ENCODE measurements at regions not wholly inside any gene's neighbourhood (a gene's known extent, or its start where the extent isn't known, plus 50 kb on each side); places are given as distances from the start of the nearest gene placed in this dataset.

- Histone ChIP-seq H3K36me3 (ENCODE audit: control insufficient read depth, insufficient read depth, low read length) (no peaks in the 10 kb centered on the region), H2BK15ac (replicated peaks; ENCODE audit: low read depth) (no peak overlapping the region), H3K4me2 (ENCODE audit: low read length) (no peak overlapping the region), H3K4ac (ENCODE audit: low read depth, low read length) (no peak overlapping the region), H3K79me1 (ENCODE audit: low read length) (no peaks in the 10 kb centered on the region), H2AK5ac (ENCODE audit: low read length) (no peak overlapping the region), H3K27ac (ENCODE audit: low read depth, low read length) (no peak overlapping the region), H2BK5ac (ENCODE audit: low read length) (no peak overlapping the region), H4K5ac (ENCODE audit: low read length) (no peak overlapping the region), H3K4me1 (ENCODE audit: control insufficient read depth, low read depth, low read length) (no peaks in the 10 kb centered on the region), H3K56ac (ENCODE audit: low read length) (no peak overlapping the region), H3K18ac (ENCODE audit: low read length) (no peak overlapping the region), H3K27me3 (ENCODE audit: insufficient read depth, low read length, poor library complexity) (no peaks in the 10 kb centered on the region), H3K79me2 (ENCODE audit: control insufficient read depth, insufficient read depth, low read length) (no peaks in the 10 kb centered on the region), H3K23ac (ENCODE audit: low read length) (no peak overlapping the region), H3K4me3 (ENCODE audit: low read length) (no peak overlapping the region), H2BK120ac (ENCODE audit: low read depth, low read length) (no peak overlapping the region), H4K8ac (ENCODE audit: low read depth, low read length) (no peak overlapping the region), H3K9ac (ENCODE audit: low read length) (no peak overlapping the region)
- no CpG with 5 or more reads among the region's 2 CpGs for WGBS (ENCODE audit: extremely low coverage, insufficient coverage, low lambda C conversion rate)
- no peak for DNase-seq
Observed at GRCh38 chr18:56475250-56475649, 163.1 kb downstream of the TXNL1 start.

GRCh38 chr18:56473400-56474024 lies 164.9 kb downstream of the TXNL1 start:
- H2AK5ac ChIP-seq (ENCODE audit: low read length) = no peak overlapping the region
- H3K4me1 ChIP-seq (ENCODE audit: control insufficient read depth, low read depth, low read length) = no peaks in the 10 kb centered on the region
- H3K4me2 ChIP-seq (ENCODE audit: low read length) = no peak overlapping the region
- H3K4me3 ChIP-seq (ENCODE audit: low read length) = no peak overlapping the region
- no peak for DNase-seq
- WGBS (ENCODE audit: extremely low coverage, insufficient coverage, low lambda C conversion rate) = no CpG with 5 or more reads among the region's 8 CpGs
- no peak overlapping the region for H4K5ac ChIP-seq (ENCODE audit: low read length)
- no peaks in the 10 kb centered on the region for H3K79me2 ChIP-seq (ENCODE audit: control insufficient read depth, insufficient read depth, low read length)
- no peaks in the 10 kb centered on the region for H3K36me3 ChIP-seq (ENCODE audit: control insufficient read depth, insufficient read depth, low read length)
- H4K8ac ChIP-seq (ENCODE audit: low read depth, low read length) = no peak overlapping the region
- H3K4ac ChIP-seq (ENCODE audit: low read depth, low read length) = no peak overlapping the region
- no peak overlapping the region for H2BK5ac ChIP-seq (ENCODE audit: low read length)
- H3K79me1 ChIP-seq (ENCODE audit: low read length) = no peaks in the 10 kb centered on the region
- no peak overlapping the region for H3K9ac ChIP-seq (ENCODE audit: low read length)
- no peak overlapping the region for H3K56ac ChIP-seq (ENCODE audit: low read length)
- no peak overlapping the region for H3K27ac ChIP-seq (ENCODE audit: low read depth, low read length)
- H3K27me3 ChIP-seq (ENCODE audit: insufficient read depth, low read length, poor library complexity) = no peaks in the 10 kb centered on the region
- no peak overlapping the region for H2BK120ac ChIP-seq (ENCODE audit: low read depth, low read length)
- H3K23ac ChIP-seq (ENCODE audit: low read length) = no peak overlapping the region
- no peak overlapping the region for H3K18ac ChIP-seq (ENCODE audit: low read length)
- H2BK15ac ChIP-seq (replicated peaks; ENCODE audit: low read depth) = no peak overlapping the region

GRCh38 chr18:56470406-56471351 lies 167.7 kb downstream of the TXNL1 start:
- Histone ChIP-seq H3K79me2 (ENCODE audit: control insufficient read depth, insufficient read depth, low read length) (no peaks in the 10 kb centered on the region), H2AK5ac (ENCODE audit: low read length) (no peak overlapping the region), H3K4me3 (ENCODE audit: low read length) (no peak overlapping the region), H3K27me3 (ENCODE audit: insufficient read depth, low read length, poor library complexity) (no peaks in the 10 kb centered on the region), H3K9ac (ENCODE audit: low read length) (no peak overlapping the region), H3K36me3 (ENCODE audit: control insufficient read depth, insufficient read depth, low read length) (no peaks in the 10 kb centered on the region), H3K4ac (ENCODE audit: low read depth, low read length) (no peak overlapping the region), H2BK5ac (ENCODE audit: low read length) (no peak overlapping the region), H4K8ac (ENCODE audit: low read depth, low read length) (no peak overlapping the region), H3K4me2 (ENCODE audit: low read length) (no peak overlapping the region), H3K4me1 (ENCODE audit: control insufficient read depth, low read depth, low read length) (no peaks in the 10 kb centered on the region), H3K18ac (ENCODE audit: low read length) (no peak overlapping the region), H3K23ac (ENCODE audit: low read length) (no peak overlapping the region), H2BK120ac (ENCODE audit: low read depth, low read length) (no peak overlapping the region), H3K56ac (ENCODE audit: low read length) (no peak overlapping the region), H2BK15ac (replicated peaks; ENCODE audit: low read depth) (no peak overlapping the region), H3K27ac (ENCODE audit: low read depth, low read length) (no peak overlapping the region), H4K5ac (ENCODE audit: low read length) (no peak overlapping the region), H3K79me1 (ENCODE audit: low read length) (no peaks in the 10 kb centered on the region)
- WGBS (ENCODE audit: extremely low coverage, insufficient coverage, low lambda C conversion rate) = no CpG with 5 or more reads among the region's 5 CpGs
- DNase-seq = no peak

GRCh38 chr18:56469582-56469981 lies 168.8 kb downstream of the TXNL1 start:
- Histone ChIP-seq H3K4me3 (ENCODE audit: low read length) (no peak overlapping the region), H3K27ac (ENCODE audit: low read depth, low read length) (no peak overlapping the region), H2BK120ac (ENCODE audit: low read depth, low read length) (no peak overlapping the region), H3K23ac (ENCODE audit: low read length) (no peak overlapping the region), H2BK5ac (ENCODE audit: low read length) (no peak overlapping the region), H3K9ac (ENCODE audit: low read length) (no peak overlapping the region), H2AK5ac (ENCODE audit: low read length) (no peak overlapping the region), H3K36me3 (ENCODE audit: control insufficient read depth, insufficient read depth, low read length) (no peaks in the 10 kb centered on the region), H2BK15ac (replicated peaks; ENCODE audit: low read depth) (no peak overlapping the region), H3K18ac (ENCODE audit: low read length) (no peak overlapping the region), H4K5ac (ENCODE audit: low read length) (no peak overlapping the region), H3K4me2 (ENCODE audit: low read length) (no peak overlapping the region), H3K56ac (ENCODE audit: low read length) (no peak overlapping the region), H3K79me1 (ENCODE audit: low read length) (no peaks in the 10 kb centered on the region), H3K4me1 (ENCODE audit: control insufficient read depth, low read depth, low read length) (no peaks in the 10 kb centered on the region), H4K8ac (ENCODE audit: low read depth, low read length) (no peak overlapping the region), H3K27me3 (ENCODE audit: insufficient read depth, low read length, poor library complexity) (no peaks in the 10 kb centered on the region), H3K4ac (ENCODE audit: low read depth, low read length) (no peak overlapping the region), H3K79me2 (ENCODE audit: control insufficient read depth, insufficient read depth, low read length) (no peaks in the 10 kb centered on the region)
- no peak for DNase-seq
- no CpG with 5 or more reads among the region's 4 CpGs for WGBS (ENCODE audit: extremely low coverage, insufficient coverage, low lambda C conversion rate)

- H3K9ac ChIP-seq (ENCODE audit: low read length) = no peak overlapping the region
- H2BK15ac ChIP-seq (replicated peaks; ENCODE audit: low read depth) = no peak overlapping the region
- H4K8ac ChIP-seq (ENCODE audit: low read depth, low read length) = no peak overlapping the region
- no peaks in the 10 kb centered on the region for H3K36me3 ChIP-seq (ENCODE audit: control insufficient read depth, insufficient read depth, low read length)
- no peak overlapping the region for H3K4ac ChIP-seq (ENCODE audit: low read depth, low read length)
- no peak overlapping the region for H3K56ac ChIP-seq (ENCODE audit: low read length)
- WGBS (ENCODE audit: extremely low coverage, insufficient coverage, low lambda C conversion rate) = no CpG with 5 or more reads among the region's 1 CpG
- H2BK120ac ChIP-seq (ENCODE audit: low read depth, low read length) = no peak overlapping the region
- no peak overlapping the region for H3K4me2 ChIP-seq (ENCODE audit: low read length)
- H2BK5ac ChIP-seq (ENCODE audit: low read length) = no peak overlapping the region
- no peaks in the 10 kb centered on the region for H3K4me1 ChIP-seq (ENCODE audit: control insufficient read depth, low read depth, low read length)
- DNase-seq = no peak
- H3K23ac ChIP-seq (ENCODE audit: low read length) = no peak overlapping the region
- H2AK5ac ChIP-seq (ENCODE audit: low read length) = no peak overlapping the region
- H3K27ac ChIP-seq (ENCODE audit: low read depth, low read length) = no peak overlapping the region
- H4K5ac ChIP-seq (ENCODE audit: low read length) = no peak overlapping the region
- no peak overlapping the region for H3K4me3 ChIP-seq (ENCODE audit: low read length)
- no peaks in the 10 kb centered on the region for H3K27me3 ChIP-seq (ENCODE audit: insufficient read depth, low read length, poor library complexity)
- H3K79me1 ChIP-seq (ENCODE audit: low read length) = no peaks in the 10 kb centered on the region
- H3K18ac ChIP-seq (ENCODE audit: low read length) = no peak overlapping the region
- H3K79me2 ChIP-seq (ENCODE audit: control insufficient read depth, insufficient read depth, low read length) = no peaks in the 10 kb centered on the region
Observed at GRCh38 chr18:56468396-56468795, 170.0 kb downstream of the TXNL1 start.
